Colon (tissue), 2 donors: ENCODE measurements at regions not wholly inside any gene's neighbourhood (a gene's known extent, or its start where the extent isn't known, plus 50 kb on each side); places are given as distances from the start of the nearest gene placed in this dataset.

Experiments used
- FAIRE-seq: peaks from 2 replicates; lab custom pipeline; 2012; peaks lifted over from hg19 to GRCh38; lab: Jason Lieb, UNC
- donor health status: control.
- donor health status: control.

DNA sequence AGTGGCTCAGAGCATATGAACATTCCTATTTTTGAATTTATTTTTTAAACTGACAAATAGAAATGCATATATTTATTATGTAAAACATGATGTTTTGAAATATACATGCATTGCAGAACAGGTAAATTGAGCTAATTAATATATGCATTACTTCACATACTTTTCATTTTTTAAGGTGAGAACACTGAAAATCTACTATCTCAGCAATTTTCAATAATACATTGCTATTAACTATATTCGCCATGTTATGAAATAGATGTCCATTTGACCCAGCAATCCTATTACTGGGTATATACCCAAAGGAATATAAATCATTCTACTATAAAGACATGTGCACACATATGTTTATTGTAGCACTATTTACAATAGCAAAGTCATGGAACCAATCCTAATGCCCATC lies 717.7 kb upstream of the PIK3C3 start:
- FAIRE-seq, result no peak

DNA sequence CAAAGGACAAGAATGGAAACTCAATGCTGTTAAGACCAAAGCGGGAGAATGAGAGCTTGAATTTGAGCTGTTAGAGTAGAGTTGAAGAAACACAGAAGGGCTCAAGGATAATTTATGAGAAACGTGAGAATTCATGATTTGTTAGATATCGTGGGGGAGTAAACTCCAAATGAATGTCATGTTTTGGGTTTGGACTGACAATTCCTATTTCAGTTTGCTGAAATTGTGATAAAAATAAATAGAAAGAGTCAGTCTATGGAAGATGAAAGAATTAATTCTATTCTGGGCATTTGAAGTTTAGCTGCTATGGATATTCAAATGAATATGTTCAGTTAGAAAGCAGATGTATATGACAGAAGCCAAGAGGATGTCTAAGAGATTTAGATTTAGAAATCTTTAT lies 723.4 kb upstream of the PIK3C3 start:
- no peak for FAIRE-seq

DNA sequence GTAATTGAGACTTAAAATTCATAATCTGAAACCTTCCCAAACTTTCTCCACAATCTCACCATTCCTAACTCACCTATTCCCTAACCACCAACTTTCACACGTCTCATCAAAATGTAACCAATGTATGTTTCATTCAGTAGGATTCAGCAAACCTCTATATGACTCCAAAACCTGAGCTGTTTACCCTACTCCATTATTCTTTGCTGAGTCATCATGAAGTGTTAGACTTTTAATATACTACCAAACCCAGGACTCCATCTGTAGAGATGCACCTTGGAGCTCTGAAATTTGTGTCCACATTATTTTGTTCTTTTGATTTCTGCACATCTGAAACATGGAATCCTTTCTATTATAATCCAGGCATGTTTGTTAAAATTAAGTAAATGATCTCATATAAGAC lies 727.0 kb upstream of the PIK3C3 start:
- FAIRE-seq, result no peak

DNA sequence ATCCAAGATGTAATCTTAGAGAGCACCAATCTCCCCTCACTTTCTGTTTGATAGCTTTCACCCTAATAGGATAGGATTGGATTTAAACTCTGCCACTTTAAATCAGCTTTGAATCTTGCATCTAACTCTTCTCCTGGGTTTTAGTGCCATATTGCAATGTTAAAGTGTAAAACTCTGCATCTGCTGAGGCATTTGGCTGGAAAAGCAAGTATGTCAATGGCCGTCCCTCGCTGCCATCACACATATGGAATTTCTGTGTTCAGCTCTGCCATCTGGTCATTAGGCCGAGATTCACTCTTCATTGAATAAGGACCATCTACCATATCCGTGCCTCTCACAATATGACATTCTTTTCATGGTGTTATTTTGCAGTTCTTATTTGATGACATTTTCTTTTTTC lies 728.1 kb upstream of the PIK3C3 start:
- FAIRE-seq, result no peak

DNA sequence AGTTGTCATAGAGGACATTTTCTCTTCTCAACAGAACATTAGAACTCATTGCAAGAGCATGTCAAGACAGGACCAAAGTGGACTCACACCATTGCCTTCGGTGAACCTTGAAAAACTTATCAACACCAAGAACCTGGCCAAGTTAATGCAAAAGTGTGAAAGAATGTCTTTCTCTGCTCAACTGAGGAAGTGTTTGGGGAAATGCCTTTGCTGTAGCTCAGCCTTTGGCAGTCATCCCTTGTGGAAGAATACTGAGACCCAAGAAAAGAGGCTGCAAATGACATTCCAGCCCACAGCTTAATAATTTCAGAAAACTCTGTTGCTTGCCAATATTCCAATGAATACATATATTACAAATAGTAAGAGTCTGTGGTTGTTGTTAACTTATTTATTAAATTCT lies 728.8 kb upstream of the PIK3C3 start:
- FAIRE-seq, result no peak

DNA sequence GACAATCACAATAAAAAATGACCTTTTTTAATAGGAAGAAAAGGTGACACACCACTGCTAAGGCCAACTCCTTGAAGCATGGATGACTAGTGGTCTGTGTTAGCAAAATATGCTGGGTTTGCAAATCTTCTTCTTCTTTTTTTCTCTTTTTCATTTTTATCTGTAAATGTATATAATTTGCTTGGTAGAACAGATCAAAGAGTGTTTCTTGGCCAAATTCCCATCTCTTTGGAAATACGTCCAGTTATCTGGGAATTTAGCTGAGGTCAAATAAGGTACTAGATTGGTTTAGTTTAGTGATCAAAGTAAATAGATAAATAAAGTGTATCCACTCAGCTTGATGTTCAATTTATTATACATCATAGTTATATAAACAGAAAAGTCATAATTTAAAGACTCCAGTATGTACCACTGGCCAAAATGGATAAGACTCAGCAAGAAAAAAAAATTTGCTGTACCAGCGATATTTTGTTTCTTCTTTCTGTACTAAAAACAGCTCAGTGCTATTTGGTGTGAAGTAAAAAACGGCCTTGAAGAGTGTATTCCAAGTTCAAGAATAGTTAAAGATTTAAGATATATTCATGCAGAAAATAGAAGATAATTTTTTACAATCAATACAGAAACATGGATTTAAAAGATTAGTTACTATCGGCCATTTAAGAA lies 738.6 kb upstream of the PIK3C3 start:
- FAIRE-seq, result no peak

DNA sequence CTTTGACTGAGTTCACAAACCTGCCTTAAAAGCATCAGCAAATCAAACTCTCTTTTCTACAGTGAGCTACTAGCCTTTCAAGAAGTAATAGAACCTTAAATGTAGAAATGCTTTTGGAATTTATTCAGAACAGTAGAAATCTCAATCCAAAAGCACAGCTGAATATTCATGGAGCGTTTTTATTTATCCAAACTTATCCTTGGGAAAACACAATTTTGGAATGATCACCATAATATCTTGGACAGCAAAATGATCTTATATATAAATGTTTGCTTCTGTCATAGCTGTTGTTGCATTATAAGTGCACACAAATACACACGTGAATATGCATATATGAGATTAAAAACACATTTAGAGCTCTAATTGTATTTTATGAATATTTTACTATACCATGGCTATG lies 747.3 kb upstream of the PIK3C3 start:
- FAIRE-seq, result no peak

DNA sequence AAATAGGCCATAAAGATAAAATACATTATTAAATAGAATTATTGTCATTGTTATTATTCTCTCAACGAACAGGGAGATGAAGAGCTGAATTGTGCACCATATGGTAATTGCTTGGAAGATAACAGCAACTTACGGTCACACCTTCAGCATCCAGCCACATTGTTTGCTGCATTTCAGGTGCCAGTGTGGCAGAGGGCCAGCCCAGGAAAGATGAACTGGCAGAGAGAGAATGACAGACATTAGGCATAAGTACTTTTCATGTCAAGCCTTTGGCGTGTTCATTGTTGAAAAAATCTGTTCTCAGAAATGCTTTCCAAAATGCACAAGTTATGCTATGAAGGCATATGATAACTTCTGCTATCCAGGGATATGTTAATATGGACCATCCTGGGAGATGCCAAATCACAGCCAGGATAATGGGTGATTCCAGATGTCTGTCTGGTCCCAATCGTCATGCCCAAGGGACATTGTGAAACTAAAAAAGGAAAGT lies 748.6 kb upstream of the PIK3C3 start:
- no peak for FAIRE-seq

DNA sequence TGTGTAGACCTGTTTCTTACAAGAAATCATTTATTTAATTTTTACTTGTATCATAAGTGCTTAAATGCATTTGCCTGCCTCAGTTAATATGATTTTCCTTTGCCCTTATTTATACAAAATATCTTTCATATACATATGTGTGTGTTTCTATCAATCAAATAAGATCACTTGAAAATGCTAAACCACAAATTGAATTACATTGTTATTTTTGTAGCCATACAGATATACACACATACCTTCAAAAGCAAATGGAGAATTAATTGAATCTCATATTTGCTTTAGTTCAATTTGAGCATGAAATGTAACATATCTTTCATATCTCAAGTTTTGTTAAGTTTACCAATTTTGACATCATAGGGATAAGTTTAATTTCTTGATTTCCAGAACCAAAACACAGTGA lies 755.8 kb upstream of the PIK3C3 start:
- FAIRE-seq, result peak; percentile 5

DNA sequence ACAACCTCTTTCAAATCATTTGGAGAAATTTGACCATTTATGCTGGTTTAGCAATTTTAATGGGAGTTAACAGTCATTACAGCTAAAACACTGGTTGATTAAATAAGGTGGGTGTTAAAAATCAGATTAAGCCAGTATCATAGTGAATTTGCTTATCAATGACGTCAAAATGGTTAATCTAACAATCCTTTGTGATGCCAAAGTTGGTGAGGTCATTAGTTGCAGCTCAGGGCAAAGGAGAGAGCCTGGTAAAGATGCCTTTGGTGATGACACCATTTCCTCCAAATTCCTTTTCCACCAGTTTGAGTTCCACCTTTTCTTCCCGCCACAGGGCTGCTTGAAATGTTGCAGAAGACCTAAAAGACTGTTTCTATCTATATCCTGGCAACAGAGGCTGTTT lies 757.1 kb upstream of the PIK3C3 start:
- no peak for FAIRE-seq

DNA sequence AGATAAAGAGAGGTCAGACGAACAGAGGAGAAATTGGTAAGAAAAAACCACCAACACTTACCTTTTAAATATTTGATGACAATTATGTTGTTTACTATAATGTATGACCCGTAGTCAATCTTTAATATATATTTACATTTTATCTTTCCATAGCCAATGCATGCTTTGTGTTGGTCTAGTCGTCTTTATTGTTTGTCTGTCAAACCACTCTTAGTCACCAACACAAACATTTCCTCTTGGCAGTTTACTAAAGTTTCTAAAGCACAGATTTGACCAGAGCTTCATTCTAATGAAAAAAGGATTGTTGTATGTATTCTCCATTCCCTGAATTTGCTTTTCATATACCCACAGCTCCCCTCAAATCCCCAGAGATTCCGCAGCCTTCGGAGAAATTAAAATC lies 784.7 kb upstream of the PIK3C3 start:
- no peak for FAIRE-seq

DNA sequence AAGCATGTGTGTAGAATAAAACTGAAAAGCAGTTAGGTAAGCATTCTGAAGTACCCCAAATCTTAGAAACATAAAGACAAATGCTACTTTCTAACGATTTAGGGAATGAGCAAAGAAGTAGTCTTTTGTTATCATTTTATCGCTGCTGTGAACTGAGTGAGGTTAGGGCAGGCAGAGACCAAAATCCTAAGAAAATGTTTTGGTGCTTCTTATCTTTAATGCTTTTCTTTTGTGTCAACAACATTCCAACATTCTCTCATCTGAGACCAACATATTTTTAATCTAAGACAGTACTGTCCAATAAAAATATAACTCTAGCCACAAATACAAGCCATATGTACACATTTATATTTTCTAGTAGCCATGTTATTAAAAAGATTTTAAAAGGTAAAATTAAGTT lies 789.4 kb upstream of the PIK3C3 start:
- no peak for FAIRE-seq

DNA sequence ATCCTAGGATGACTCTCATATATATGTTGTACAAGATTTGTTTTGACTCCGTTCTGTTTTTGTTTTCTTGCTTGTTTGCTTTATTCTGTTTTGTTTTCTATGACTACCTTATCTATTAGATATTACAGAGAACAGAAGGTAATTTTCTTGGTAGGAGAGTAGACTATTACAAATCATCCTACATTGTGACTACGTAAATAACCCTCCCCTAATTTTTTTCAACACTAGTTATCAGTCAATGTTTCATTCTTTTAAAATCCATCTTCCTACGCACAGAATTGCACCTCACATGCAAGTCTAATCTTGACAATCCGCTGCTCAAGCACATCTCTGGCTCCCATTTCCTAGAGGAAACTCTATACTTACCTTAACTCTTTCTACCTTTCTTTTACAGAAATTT lies 792.3 kb upstream of the PIK3C3 start:
- no peak for FAIRE-seq

DNA sequence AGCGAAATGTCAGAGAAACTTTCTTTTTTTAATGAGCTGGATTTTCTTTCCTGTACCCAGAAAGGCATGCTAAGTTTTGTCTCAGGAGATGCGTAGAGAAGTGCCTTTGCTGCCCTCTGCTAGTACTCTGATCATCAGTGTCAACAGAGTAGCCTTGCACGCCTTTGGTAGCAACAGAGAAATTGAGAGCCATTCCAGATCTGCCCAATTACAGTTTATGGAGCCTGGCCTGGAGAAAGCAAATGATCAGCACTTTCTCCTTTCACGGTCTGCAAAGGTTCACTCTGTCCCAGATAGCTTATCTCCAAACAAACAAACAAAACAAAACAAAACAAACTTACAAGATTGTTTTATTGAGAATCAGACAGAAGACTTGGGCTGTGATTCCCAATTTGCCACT lies 792.8 kb upstream of the PIK3C3 start:
- FAIRE-seq, result no peak

DNA sequence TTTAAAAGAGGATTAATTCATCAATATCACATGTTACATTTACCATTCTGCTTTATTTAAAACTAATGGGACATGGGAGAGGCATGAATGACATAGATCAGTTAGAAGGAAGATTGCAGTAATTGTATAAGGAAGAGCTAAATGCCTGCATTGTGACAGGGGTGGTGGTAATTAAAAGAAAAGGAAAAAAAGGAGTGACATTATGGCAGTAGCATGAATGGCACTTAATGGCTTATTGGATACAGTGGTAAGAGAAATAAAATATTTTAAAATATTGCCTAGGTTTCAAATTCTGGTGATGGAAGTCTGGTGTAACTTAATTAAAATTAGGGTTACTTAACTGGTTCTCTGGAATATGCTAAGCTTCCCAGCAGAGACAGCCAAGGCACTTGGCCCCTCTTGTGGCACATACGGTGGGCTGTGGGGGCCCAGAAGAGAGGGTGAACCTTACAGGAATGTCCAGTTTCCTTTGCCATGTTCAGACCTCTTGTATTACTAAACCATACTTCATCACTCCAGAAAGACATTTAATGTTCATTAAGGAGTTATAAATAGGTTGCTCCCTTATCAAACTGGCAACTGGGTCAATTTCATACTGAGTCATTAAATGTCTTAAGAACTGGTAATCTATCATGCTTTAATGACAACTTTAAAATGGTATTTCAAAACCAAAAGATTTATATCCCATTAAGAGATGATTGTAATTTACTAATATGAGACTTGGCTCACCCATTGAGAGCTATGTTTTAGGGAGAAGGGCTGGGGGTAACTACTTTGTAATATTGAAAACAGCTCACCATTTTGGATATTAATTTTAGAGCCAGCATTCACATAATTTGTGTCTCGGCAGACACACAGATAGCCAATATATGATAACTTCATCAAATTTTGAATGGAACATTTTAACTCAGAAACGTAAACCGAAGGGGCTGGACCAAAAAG lies 798.9 kb upstream of the PIK3C3 start:
- no peak for FAIRE-seq

DNA sequence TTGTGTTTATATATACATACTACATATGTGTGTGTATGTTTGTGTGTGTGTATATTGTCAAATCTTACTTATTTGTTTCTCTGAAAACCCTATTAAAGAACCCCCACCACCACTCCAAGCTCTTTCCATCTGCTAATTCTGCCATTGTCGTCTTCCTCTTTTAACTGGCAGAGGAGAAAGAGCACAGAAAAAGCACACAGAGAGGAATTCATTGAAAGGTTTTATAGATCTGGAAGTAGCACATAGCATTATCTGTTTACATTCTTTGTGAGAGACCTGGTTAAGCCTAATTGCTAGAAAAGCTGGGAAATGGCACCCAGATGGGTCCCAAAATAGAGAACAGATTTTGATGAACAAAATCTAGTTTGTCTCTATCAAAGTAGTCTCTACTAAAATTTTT lies 800.0 kb upstream of the PIK3C3 start:
- no peak for FAIRE-seq

DNA sequence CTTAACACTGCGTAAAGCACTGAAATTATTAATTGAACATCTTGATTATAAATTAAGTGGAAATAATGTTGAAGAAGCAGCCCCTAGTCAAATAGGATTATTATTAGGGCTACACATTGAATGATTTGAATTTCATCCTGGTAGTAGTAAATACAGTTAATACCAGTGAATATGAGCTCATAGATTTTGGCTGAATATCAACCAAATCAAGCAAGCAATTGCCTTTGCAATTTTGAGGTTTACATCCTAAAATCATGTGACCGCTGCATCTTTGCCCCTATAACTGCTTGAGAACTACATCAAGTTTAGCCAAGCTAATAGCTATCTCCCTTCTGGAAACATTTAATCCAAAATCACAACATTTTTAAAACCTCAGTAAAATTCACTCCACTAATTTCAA lies 801.2 kb upstream of the PIK3C3 start:
- FAIRE-seq, result no peak

DNA sequence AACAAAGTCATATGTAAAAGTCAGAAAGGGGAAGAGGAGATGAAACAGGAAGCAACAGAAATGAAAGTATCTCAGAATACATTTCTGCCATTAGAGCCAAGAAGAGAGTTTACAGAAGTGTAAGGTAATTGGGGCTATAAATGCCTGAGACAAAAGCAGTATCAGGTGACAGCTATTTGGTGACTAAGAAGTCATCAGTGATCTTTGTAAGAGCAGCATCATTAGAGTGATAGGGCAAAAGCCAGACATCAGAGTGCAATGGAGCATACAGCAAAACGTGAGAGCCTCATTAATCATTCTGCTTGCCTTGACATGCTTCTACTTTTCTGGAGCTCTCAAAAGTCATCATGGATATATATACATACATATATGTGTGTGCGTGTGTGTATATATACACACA lies 804.7 kb upstream of the PIK3C3 start:
- FAIRE-seq, result no peak

DNA sequence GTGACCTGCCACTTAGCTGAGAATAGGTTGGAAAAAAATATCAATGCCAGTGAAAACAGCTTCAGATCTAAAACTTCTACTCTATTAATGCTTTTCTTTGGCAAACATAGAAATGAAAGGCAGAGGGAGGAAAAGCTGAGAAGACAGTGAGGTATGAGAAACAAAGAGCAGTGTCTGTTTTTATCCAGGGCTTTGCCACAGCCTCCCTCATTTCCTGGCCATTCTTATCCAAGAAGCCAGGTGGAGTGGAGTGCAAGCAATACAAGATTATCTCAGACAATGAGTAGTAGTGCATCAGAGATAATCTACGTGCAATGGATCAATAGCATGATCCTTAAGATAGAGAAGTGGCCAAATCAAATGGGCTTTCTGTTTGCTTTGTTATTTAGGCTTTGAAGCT lies 808.7 kb upstream of the PIK3C3 start:
- no peak for FAIRE-seq

DNA sequence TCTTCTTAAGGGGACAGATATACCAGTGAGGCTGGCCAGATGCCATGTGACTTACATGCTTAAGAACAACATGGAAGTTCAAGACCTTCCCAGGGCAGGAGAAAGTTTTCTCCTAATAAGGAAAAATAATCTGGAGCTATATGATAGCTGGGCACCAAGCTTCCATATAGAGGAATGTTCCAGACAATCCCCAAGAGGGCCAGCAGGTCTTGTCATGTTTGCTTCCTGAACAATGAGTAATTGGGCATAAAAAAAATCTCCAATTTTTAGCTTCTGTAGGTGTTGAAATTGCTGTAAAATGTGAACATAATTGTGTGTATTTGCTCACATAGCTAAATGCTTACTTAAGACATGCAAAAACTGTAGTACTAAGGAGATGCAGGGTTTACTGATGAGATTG lies 809.5 kb upstream of the PIK3C3 start:
- FAIRE-seq, result no peak

DNA sequence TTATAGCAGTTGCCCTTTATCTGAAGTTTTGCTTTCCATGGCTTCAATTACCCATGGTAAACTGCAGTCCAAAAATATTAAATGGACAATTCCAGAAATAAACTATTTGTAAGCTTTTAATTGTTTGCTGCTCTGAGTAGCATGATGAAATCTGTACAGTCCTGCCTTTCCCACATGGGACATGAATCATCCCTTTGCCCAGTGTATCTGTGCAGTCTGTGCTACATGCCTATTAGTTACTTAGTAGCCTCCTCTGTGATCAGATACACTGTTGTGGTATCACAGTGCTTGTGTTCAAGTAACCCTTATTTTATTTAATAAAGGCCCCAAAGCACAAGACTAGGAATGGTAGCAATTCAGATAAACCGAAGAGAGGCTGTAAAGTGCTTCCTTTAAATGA lies 810.6 kb upstream of the PIK3C3 start:
- FAIRE-seq, result no peak

DNA sequence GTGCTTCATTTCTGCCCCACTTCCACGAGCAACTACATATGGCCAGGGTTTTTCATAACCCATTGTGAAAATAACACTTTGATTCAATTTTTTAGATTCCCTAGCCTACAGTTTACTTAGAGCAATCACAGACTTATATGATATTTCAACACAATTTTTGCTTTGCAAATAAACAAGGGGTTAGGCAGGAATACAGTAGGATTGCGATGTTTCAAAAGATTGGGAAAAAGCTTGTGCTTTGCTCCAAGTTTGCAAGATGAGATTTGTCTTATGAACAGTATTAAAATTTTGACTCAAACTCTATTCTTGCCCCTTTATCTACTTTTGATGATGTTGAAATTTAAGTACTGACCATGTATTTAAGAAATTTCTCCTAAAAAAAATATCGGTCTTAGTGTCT lies 814.5 kb upstream of the PIK3C3 start:
- FAIRE-seq, result no peak

DNA sequence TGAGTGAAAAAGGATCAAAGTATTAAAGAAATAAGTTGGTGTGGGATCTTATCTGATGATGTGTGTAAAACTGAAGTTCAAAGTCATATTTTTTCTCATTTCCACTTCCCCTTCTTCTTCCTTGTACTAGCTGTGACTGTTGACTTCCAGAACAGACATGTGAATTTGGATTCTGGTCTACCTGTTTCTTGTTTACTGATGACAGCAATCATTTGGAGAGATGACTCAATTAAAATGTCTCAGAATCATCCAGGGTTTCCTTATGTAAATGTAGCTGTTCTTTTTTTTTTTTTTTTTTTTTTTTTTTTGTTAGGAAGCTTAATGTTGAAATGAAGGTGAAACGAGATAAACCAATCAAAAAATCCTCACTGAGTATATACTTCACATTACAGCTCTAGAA lies 819.9 kb upstream of the PIK3C3 start:
- FAIRE-seq, result no peak

DNA sequence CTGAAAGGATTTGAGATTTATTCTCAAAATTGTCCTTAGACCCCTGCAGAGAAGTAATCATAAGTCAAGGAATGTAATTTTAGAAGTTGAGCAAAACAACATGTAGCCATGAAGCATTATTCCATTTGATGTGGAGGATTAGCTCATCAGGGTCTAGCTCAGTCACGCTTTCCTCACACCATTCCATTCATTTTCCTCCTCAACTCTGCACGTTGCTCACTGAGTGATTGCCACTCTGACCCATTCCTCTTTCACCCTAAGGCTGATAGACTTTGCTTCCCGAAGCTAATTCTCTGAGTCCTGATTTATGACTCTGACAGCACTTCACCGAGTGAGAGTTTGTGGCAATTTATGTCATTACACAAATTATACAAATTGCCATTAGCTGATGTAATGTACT lies 820.6 kb upstream of the PIK3C3 start:
- FAIRE-seq, result no peak
